Ascending aorta (tissue), 2 donors: ENCODE measurements at regions not wholly inside any gene's neighbourhood (a gene's known extent, or its start where the extent isn't known, plus 50 kb on each side); places are given as distances from the start of the nearest gene placed in this dataset.
"Not testable (repeated sequence)": the region's sequence is repeated elsewhere in the genome, so short reads cannot be mapped to it uniquely, and the experiment has no call there.

Source experiments
- DNase-seq, 2 donors: peaks; one replicate each; pipeline ENCODE4 v3.0.0-alpha.2; 2019; ENCODE audit warnings: low spot score in 2 of 2
- H3K27ac ChIP-seq, 2 donors: fragments of 200-600 bp; sonication (generic); one replicate each; pipeline ENCODE4 v1.5.1; 2016 to 2017; ENCODE audit warnings: mild to moderate bottlenecking in 1 of 2
- H3K27me3 ChIP-seq: fragments of 200-600 bp; sonication (generic); one replicate; pipeline ENCODE4 v1.5.1; 2017
- H3K36me3 ChIP-seq, 2 donors: fragments of 200-600 bp; sonication (generic); one replicate each; pipeline ENCODE4 v1.5.1; 2016
- H3K4me1 ChIP-seq, 2 donors: fragments of 200-600 bp; sonication (generic); one replicate each; pipeline ENCODE4 v1.5.1; 2016 to 2017; ENCODE audit warnings: mild to moderate bottlenecking in 1 of 2
- H3K4me3 ChIP-seq, 2 donors: fragments of 200-600 bp; sonication (generic); one replicate each; pipeline ENCODE4 v1.5.1; 2016 to 2017; ENCODE audit warnings: mild to moderate bottlenecking in 1 of 2
- H3K9me3 ChIP-seq, 2 donors: fragments of 200-600 bp; sonication (generic); one replicate each; pipeline ENCODE4 v1.5.1; 2016
- intact Hi-C: fragments of 100-400 bp; cut with DNase I; formaldehyde crosslinking; loops from one replicate; pipeline ENCODE4 v1.15.1; 2023
- TF ChIP-seq, protein P1 (sequence below), 3 experiments: fragments of 200-600 bp in 2 of 3; fragments of 450-650 bp in 1 of 3; sonication (generic) in 2 of 3; IDR thresholded peaks; one replicate each; pipeline ENCODE4 v1.5.1; 2016 to 2019; ENCODE audit warnings: antibody characterized with exemption in 3 of 3, mild to moderate bottlenecking in 1 of 3, moderate library complexity in 1 of 3

DNA sequence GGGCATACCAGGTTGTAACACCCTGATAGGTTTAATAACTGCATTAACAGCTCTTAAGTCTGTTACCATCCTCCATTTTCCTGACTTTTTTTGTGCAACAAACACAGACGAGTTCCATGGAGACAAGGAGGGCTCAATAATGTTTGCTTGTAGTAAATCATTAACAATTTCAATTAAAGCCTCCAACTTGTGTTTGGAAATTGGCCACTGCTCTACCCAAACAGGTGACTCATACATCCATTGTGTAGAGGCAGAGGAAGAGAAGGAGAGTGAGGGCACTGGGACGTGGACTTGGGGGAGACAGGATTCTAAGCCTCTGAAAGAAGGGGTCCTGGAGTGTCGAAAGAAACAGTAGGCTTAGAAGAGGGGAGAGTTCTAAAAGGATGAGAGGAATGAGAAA is 213.6 kb upstream of the KCNN2 start:
- intact Hi-C loops, result no loop called here
- no peaks in the 10 kb centered on the region for H3K4me1 ChIP-seq
- TF ChIP-seq, protein P1, sequence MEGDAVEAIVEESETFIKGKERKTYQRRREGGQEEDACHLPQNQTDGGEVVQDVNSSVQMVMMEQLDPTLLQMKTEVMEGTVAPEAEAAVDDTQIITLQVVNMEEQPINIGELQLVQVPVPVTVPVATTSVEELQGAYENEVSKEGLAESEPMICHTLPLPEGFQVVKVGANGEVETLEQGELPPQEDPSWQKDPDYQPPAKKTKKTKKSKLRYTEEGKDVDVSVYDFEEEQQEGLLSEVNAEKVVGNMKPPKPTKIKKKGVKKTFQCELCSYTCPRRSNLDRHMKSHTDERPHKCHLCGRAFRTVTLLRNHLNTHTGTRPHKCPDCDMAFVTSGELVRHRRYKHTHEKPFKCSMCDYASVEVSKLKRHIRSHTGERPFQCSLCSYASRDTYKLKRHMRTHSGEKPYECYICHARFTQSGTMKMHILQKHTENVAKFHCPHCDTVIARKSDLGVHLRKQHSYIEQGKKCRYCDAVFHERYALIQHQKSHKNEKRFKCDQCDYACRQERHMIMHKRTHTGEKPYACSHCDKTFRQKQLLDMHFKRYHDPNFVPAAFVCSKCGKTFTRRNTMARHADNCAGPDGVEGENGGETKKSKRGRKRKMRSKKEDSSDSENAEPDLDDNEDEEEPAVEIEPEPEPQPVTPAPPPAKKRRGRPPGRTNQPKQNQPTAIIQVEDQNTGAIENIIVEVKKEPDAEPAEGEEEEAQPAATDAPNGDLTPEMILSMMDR (IDR thresholded peaks at IDR 0.05), result no peak
- DNase-seq, result no peak
- no peaks in the 10 kb centered on the region for H3K27me3 ChIP-seq
- H3K4me3 ChIP-seq, result no peak overlapping the region
- H3K9me3 ChIP-seq, result no peaks in the 10 kb centered on the region
- no peaks in the 10 kb centered on the region for H3K36me3 ChIP-seq
- no peak overlapping the region for H3K27ac ChIP-seq

DNA sequence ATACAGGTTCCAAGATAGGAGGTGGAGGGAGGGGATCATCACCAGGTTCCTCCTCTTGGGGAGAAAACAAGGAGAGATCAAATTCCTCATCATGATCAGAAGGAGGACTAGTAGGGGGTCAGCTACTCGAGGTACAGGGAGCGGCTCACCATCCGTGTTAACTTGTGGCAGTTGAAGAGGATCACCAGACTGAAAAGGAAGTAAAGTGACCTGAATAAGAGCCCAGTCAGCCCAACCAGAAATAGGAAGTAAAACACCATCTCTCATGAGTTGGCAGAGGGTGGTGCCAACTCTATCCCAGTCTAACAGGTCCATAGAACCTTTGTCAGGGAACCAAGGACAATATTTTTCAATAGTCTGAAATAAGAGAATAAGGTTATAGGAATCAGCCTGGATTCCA is 213.1 kb upstream of the KCNN2 start:
- H3K36me3 ChIP-seq, H3K9me3 ChIP-seq, intact Hi-C loops, DNase-seq, H3K4me1 ChIP-seq, H3K4me3 ChIP-seq, H3K27me3 ChIP-seq, H3K27ac ChIP-seq: not testable (repeated sequence)

DNA sequence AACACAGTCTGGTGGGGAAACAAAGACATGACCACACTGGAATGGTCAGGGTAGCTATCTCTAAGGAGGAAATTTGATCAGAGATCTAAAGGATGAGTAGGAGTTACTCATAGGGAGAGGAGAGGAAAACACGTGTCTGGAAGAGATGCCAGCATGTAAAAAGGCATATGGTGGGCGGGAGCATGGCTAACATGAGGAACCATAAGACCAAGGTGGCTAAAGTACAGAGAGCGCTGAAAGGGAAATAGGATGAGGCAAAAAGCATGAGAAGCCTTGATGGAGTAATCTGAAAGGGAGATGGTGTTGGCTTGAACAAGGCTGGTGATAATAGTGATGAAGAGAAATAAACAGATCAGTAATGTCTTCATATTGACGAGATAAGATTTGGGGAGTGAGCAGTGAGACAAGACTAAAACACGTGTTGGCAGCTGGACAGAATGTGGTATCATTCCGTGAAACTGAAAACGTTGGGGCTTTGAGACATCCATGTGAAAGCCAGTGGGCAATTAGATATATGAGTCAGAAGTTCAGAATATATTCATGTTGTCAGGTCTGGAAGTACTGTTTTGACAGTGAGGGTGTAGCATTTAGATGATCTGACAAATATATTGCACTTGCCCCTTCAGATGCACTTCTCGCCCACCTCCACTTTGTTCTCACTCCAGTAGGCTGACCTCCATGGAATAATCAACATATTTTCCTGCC is 209.1 kb upstream of the KCNN2 start:
- no peaks in the 10 kb centered on the region for H3K27me3 ChIP-seq
- no peak overlapping the region for H3K4me3 ChIP-seq
- DNase-seq, result no peak
- intact Hi-C loops, result no loop called here
- no peaks in the 10 kb centered on the region for H3K36me3 ChIP-seq
- no peaks in the 10 kb centered on the region for H3K4me1 ChIP-seq
- H3K27ac ChIP-seq, result no peak overlapping the region
- peaks cover 0 to 4% of the 10 kb centered on the region in 2 donors for H3K9me3 ChIP-seq
- TF ChIP-seq, protein P1 (IDR thresholded peaks at IDR 0.05), result no peak

DNA sequence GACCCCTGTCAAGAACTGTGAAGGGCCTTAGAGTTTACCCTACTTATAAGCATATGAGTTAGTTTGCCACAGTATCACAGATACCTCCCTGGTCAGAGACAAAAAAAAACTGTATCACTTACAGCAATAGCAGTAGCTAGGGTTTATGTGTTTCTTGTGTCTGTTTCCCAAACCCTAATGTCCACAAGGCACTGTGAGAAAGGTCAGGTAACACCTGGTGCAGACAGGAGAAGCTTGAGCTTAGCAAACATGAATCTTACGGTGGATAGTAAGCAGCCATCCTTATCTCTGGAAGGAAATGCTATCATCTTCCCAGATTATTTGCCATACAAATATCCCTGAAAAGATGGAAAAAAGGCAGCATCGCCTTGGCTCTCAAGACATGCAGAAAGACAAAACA is 208.5 kb upstream of the KCNN2 start:
- DNase-seq, result no peak
- TF ChIP-seq, protein P1 (IDR thresholded peaks at IDR 0.05), result no peak
- H3K36me3 ChIP-seq, result no peaks in the 10 kb centered on the region

DNA sequence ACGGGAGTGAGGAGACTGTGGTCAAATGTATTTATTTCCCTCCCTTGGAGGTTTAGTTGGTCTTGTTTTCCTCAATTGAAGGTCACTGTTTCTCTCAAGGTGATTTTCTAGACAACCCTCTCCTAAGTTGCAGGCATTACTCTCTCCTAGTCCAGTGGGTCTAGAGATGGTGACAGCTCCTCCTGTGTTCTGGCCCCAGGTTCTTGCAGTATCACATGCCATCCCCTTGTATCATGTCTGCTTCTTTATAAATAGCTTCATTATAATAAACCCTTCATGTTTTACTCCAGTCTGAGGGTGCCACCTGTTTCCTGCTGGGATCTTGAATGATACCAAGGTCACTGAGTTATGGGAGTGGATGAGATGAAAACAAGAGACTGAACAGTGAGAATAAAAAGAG is 208.0 kb upstream of the KCNN2 start:
- no peak for DNase-seq
- Histone ChIP-seq H3K4me1 (no peaks in the 10 kb centered on the region), H3K4me3 (no peak overlapping the region), H3K9me3 (peaks cover 0 to 4% of the 10 kb centered on the region in 2 donors), H3K27ac (no peak overlapping the region), H3K27me3 (no peaks in the 10 kb centered on the region), H3K36me3 (no peaks in the 10 kb centered on the region)
- TF ChIP-seq, protein P1 (IDR thresholded peaks at IDR 0.05), result no peak
- intact Hi-C loops, result no loop called here

More for the DNA sequence above, 208.5 kb upstream of the KCNN2 start:
- Histone ChIP-seq H3K27me3 (no peaks in the 10 kb centered on the region), H3K27ac (no peak overlapping the region), H3K4me3 (no peak overlapping the region), H3K4me1 (no peaks in the 10 kb centered on the region), H3K9me3 (peaks cover 0 to 4% of the 10 kb centered on the region in 2 donors)
- intact Hi-C loops, result no loop called here

DNA sequence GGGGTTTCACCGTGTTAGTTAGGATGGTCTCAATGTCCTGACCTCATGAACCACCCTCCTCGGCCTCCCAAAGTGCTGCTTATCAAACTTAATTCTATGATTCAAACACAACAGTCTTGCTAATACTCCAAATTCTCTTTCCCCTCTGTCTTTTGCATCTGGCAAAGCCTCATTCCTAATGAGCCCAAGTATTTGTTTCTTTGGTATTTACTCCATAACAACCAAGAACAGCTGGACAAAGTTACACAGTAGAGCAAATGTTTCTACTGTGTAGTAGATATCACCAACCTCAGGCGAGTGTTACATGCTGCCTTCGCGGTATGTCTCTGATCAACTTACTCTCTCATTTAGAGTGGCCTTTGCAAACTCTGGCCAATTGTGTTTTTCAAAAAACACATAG is 195.8 kb upstream of the KCNN2 start:
- intact Hi-C loops, result no loop called here

More for the DNA sequence above, 195.8 kb upstream of the KCNN2 start:
- TF ChIP-seq, protein P1 (IDR thresholded peaks at IDR 0.05), result no peak
- H3K9me3 ChIP-seq, result no peaks in the 10 kb centered on the region
- H3K36me3 ChIP-seq, result no peaks in the 10 kb centered on the region
- no peak overlapping the region for H3K27ac ChIP-seq
- H3K4me1 ChIP-seq, result no peaks in the 10 kb centered on the region
- H3K27me3 ChIP-seq, result no peaks in the 10 kb centered on the region
- no peak for DNase-seq
- no peak overlapping the region for H3K4me3 ChIP-seq
